ENCODE measurements at regions not wholly inside any gene's neighbourhood (a gene's known extent, or its start where the extent isn't known, plus 50 kb on each side); places are given as distances from the start of the nearest gene placed in this dataset.
"Not testable (repeated sequence)": the region's sequence is repeated elsewhere in the genome, so short reads cannot be mapped to it uniquely, and the experiment has no call there.

GRCh38 chr20:29874476-29875202, 1382.8 kb upstream of the DEFB115 start:
- Histone ChIP-seq H2AFZ (ENCODE audit: low read length, unreplicated experiment) (no peak overlapping the region), H3K4me3 (ENCODE audit: low read depth, low read length) (no peak overlapping the region), H3K36me3 (ENCODE audit: insufficient read depth, low read length) (no peaks in the 10 kb centered on the region), H3K27ac (ENCODE audit: low read depth, low read length) (no peak overlapping the region), H3K79me2 (ENCODE audit: control insufficient read depth, insufficient read depth, low read length, unreplicated experiment) (no peaks in the 10 kb centered on the region), H3K4me1 (ENCODE audit: control insufficient read depth, insufficient read depth, low read length, unreplicated experiment) (no peaks in the 10 kb centered on the region), H3K27me3 (ENCODE audit: insufficient read depth, low read length) (no peaks in the 10 kb centered on the region)

DNA sequence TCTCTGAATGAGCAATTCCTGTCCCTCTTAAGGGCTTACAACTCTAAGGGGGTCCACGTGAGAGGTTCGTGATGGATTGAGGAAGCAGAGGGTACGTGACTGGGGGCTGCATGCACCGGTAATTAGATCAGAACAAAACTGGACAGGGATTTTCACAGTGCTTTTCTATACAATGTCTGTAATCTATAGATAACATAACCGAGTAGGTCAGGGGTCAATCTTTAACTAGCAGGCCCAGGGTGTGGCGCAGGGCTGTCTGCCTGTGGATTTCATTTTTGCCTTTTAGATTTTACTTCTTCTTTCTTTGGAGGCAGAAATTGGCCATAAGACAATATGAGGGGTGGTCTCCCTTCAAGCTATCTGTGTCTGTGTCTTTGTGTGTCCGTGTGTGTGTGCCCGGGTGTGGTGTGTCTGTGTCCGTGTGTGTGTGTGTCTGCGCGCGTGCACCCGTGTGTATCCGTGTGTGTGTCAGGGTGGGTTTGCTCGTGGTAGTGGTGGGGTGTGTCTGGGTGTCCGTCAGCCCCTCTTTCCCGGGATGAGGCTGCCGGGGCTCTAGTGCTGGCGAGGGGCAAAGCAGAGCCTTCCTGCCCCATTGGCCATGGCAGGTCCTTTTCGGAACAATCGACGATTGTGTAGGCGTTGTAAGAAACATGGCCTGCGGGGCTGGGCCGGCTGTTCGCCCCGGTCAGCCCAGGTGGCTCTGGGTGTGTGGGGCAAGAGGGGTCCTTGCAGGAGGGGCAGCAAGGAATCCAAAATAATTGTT, 1382.0 kb upstream of the DEFB115 start:
- not testable (repeated sequence) for H3K27me3 ChIP-seq (ENCODE audit: insufficient read depth, low read length); H3K36me3 ChIP-seq (ENCODE audit: insufficient read depth, low read length); H3K79me2 ChIP-seq (ENCODE audit: control insufficient read depth, insufficient read depth, low read length, unreplicated experiment); H2AFZ ChIP-seq (ENCODE audit: low read length, unreplicated experiment); H3K4me1 ChIP-seq (ENCODE audit: control insufficient read depth, insufficient read depth, low read length, unreplicated experiment); H3K4me3 ChIP-seq (ENCODE audit: low read depth, low read length); H3K27ac ChIP-seq (ENCODE audit: low read depth, low read length)

- not testable (repeated sequence) for H3K27me3 ChIP-seq (ENCODE audit: insufficient read depth, low read length); H3K36me3 ChIP-seq (ENCODE audit: insufficient read depth, low read length); H3K4me3 ChIP-seq (ENCODE audit: low read depth, low read length); H3K27ac ChIP-seq (ENCODE audit: low read depth, low read length); H3K4me1 ChIP-seq (ENCODE audit: control insufficient read depth, insufficient read depth, low read length, unreplicated experiment); H2AFZ ChIP-seq (ENCODE audit: low read length, unreplicated experiment); H3K79me2 ChIP-seq (ENCODE audit: control insufficient read depth, insufficient read depth, low read length, unreplicated experiment)
These were observed 1381.2 kb upstream of the DEFB115 start for GRCh38 chr20:29876084-29876910.

GRCh38 chr20:29876911-29877285, 1380.6 kb upstream of the DEFB115 start:
- Histone ChIP-seq H3K4me3 (ENCODE audit: low read depth, low read length) (no peak overlapping the region), H2AFZ (ENCODE audit: low read length, unreplicated experiment) (no peak overlapping the region), H3K36me3 (ENCODE audit: insufficient read depth, low read length) (no peaks in the 10 kb centered on the region), H3K27me3 (ENCODE audit: insufficient read depth, low read length) (no peaks in the 10 kb centered on the region), H3K4me1 (ENCODE audit: control insufficient read depth, insufficient read depth, low read length, unreplicated experiment) (no peaks in the 10 kb centered on the region), H3K79me2 (ENCODE audit: control insufficient read depth, insufficient read depth, low read length, unreplicated experiment) (no peaks in the 10 kb centered on the region), H3K27ac (ENCODE audit: low read depth, low read length) (no peak overlapping the region)

- not testable (repeated sequence) for H3K79me2 ChIP-seq (ENCODE audit: control insufficient read depth, insufficient read depth, low read length, unreplicated experiment); H3K27me3 ChIP-seq (ENCODE audit: insufficient read depth, low read length); H3K4me3 ChIP-seq (ENCODE audit: low read depth, low read length); H3K4me1 ChIP-seq (ENCODE audit: control insufficient read depth, insufficient read depth, low read length, unreplicated experiment); H2AFZ ChIP-seq (ENCODE audit: low read length, unreplicated experiment); H3K36me3 ChIP-seq (ENCODE audit: insufficient read depth, low read length); H3K27ac ChIP-seq (ENCODE audit: low read depth, low read length)
These were observed 1379.8 kb upstream of the DEFB115 start for GRCh38 chr20:29877411-29878280.

- no peaks in the 10 kb centered on the region for H3K36me3 ChIP-seq (ENCODE audit: insufficient read depth, low read length)
- H3K27me3 ChIP-seq (ENCODE audit: insufficient read depth, low read length): no peaks in the 10 kb centered on the region
- no peaks in the 10 kb centered on the region for H3K79me2 ChIP-seq (ENCODE audit: control insufficient read depth, insufficient read depth, low read length, unreplicated experiment)
- H3K4me1 ChIP-seq (ENCODE audit: control insufficient read depth, insufficient read depth, low read length, unreplicated experiment): no peaks in the 10 kb centered on the region
- H2AFZ ChIP-seq (ENCODE audit: low read length, unreplicated experiment): no peak overlapping the region
- no peak overlapping the region for H3K4me3 ChIP-seq (ENCODE audit: low read depth, low read length)
- no peak overlapping the region for H3K27ac ChIP-seq (ENCODE audit: low read depth, low read length)
These were observed 1379.2 kb upstream of the DEFB115 start for GRCh38 chr20:29878281-29878741.

DNA sequence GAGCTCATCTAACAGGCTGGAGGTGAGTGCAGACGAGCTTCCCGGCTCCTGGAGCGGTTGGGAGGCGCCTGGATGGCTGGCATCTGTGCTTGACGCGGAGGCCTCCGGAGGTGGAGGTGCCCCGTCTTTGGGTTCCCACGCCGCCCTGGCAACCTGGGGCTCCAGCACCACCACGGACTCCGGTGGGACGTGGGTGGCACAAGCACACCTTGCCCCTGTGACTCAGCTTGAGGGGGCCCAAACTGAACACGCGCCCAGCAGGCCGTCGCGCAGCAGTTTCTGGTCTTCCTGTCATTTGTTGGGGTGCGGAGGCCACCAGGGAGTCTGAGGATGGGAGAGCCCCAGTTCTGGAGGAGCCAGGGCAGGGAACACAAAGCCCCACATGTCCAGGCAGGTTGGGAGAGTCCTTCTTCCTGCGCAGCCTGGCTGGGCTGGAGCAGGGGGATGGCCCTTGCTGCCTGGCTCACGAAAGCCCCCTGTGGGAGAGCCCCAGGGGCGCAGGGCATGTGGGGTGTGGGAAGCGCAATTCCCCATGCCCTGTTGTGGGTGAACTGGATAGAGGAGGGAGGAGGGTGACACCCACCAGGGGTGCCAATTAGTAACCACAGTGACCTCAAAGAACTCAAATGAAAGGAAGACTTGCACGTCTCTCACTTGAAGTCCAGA, 1378.6 kb upstream of the DEFB115 start:
- Histone ChIP-seq H3K4me3 (ENCODE audit: low read depth, low read length) (no peak overlapping the region), H3K4me1 (ENCODE audit: control insufficient read depth, insufficient read depth, low read length, unreplicated experiment) (no peaks in the 10 kb centered on the region), H3K27ac (ENCODE audit: low read depth, low read length) (no peak overlapping the region), H3K79me2 (ENCODE audit: control insufficient read depth, insufficient read depth, low read length, unreplicated experiment) (no peaks in the 10 kb centered on the region), H2AFZ (ENCODE audit: low read length, unreplicated experiment) (no peak overlapping the region), H3K36me3 (ENCODE audit: insufficient read depth, low read length) (no peaks in the 10 kb centered on the region), H3K27me3 (ENCODE audit: insufficient read depth, low read length) (no peaks in the 10 kb centered on the region)

DNA sequence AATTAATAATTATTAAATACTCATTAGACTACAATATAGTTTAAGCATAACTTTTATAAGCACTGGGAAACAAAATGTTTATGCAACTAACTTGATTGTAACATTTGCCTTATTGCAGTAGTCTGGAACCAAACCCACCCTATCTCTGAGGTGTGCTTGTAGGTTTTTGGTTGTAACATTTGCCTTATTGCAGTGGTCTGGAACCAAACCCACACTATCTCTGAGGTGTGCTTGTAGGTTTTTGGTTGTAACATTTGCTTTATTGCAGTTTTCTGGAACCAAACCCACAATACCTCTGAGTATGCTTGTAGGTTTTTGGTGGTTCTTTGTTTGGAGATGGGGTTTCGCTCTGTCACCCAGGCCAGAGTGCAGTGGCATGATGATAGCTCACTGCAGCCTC, 1376.4 kb upstream of the DEFB115 start:
- H3K27me3 ChIP-seq (ENCODE audit: insufficient read depth, low read length); H3K79me2 ChIP-seq (ENCODE audit: control insufficient read depth, insufficient read depth, low read length, unreplicated experiment); H3K27ac ChIP-seq (ENCODE audit: low read depth, low read length); H3K36me3 ChIP-seq (ENCODE audit: insufficient read depth, low read length); H3K4me3 ChIP-seq (ENCODE audit: low read depth, low read length); H2AFZ ChIP-seq (ENCODE audit: low read length, unreplicated experiment); H3K4me1 ChIP-seq (ENCODE audit: control insufficient read depth, insufficient read depth, low read length, unreplicated experiment): not testable (repeated sequence)

DNA sequence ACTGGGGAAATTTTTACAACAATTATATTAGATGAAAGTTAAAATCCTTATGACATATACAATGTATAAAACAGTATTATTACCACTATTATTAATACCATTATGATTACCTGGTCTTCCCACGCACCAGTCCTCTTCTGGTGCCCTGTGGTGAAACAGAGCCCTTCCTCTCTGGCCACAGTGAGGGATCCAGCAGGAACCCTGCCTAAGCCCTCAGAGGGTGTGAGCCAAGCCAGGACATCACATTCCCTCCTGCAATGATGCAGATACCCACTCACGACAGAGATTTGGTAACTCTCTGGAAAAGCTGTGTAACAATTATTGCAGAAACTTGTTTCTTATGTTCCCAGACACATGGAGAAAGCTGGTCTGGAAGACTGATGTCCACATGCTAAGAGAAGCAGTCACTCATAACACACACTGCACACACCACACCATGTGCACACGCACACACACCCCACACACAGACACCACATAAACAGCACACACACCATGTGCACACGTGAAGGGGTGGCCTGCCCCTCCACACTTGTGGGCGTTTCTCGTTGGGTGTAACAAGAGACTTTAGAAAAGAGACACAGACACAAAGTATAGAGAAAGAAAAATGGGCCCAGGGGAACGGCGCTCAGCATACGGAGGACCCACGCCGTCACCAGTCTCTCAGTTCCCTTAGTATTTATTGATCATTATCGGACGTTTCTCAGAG, 1373.8 kb upstream of the DEFB115 start:
- not testable (repeated sequence) for H3K4me1 ChIP-seq (ENCODE audit: control insufficient read depth, insufficient read depth, low read length, unreplicated experiment); H3K79me2 ChIP-seq (ENCODE audit: control insufficient read depth, insufficient read depth, low read length, unreplicated experiment); H2AFZ ChIP-seq (ENCODE audit: low read length, unreplicated experiment); H3K27me3 ChIP-seq (ENCODE audit: insufficient read depth, low read length); H3K4me3 ChIP-seq (ENCODE audit: low read depth, low read length); H3K36me3 ChIP-seq (ENCODE audit: insufficient read depth, low read length); H3K27ac ChIP-seq (ENCODE audit: low read depth, low read length)
